PC-3 (cell line): ENCODE measurements at regions not wholly inside any gene's neighbourhood (a gene's known extent, or its start where the extent isn't known, plus 50 kb on each side); places are given as distances from the start of the nearest gene placed in this dataset.

Experiments used
- ATAC-seq: fragments of 200-7000 bp; cut with Tn5 transposase; 2 replicates; pipeline ENCODE4 v1.9.1; 2020; ENCODE audit warnings: mild to moderate bottlenecking, moderate library complexity
- BruUV-seq: library from RNA; stranded (reverse); fragments of 400-500 nt; replicated peaks from 2 replicates; lab custom pipeline; 2021; lab: Mats Ljungman, UMichigan
- CTCF ChIA-PET: fragments of 300-600 bp; sonication (Branson Sonifier 250); formaldehyde crosslinking; loops from one replicate; lab custom pipeline; 2022; ENCODE audit warnings: antibody characterized with exemption; lab: Charles Lee
- POLR2A ChIA-PET: fragments of 300-600 bp; sonication (Branson Sonifier 250); formaldehyde crosslinking; loops from one replicate; lab custom pipeline; 2022; ENCODE audit warnings: antibody characterized with exemption; ENCODE audit not compliant: unreplicated experiment; lab: Charles Lee
- DNase-seq: peaks from one replicate; pipeline ENCODE4 v3.0.0-alpha.2; 2015
- H2AFZ ChIP-seq: fragments of 300-600 bp; sonication (generic); 2 replicates; pipeline ENCODE4 v1.6.0; 2016; ENCODE audit warnings: antibody characterized with exemption, low read length
- H3F3A ChIP-seq: fragments of 300-600 bp; sonication (generic); one replicate; pipeline ENCODE4 v1.6.0; 2017; ENCODE audit warnings: antibody characterized with exemption, low read length, control low read depth, mild to moderate bottlenecking; ENCODE audit not compliant: unreplicated experiment
- H3K27ac ChIP-seq: fragments of 300-600 bp; sonication (generic); 2 replicates; pipeline ENCODE4 v1.5.1; 2016; ENCODE audit warnings: mild to moderate bottlenecking, low read length
- H3K27me3 ChIP-seq: fragments of 300-600 bp; sonication (generic); 2 replicates; pipeline ENCODE4 v1.6.1; 2016; ENCODE audit warnings: low read length, mixed read lengths
- H3K36me3 ChIP-seq: fragments of 300-600 bp; sonication (generic); 2 replicates; pipeline ENCODE4 v1.6.1; 2016; ENCODE audit warnings: low read depth, mixed run types, low read length, mixed read lengths
- H3K4me1 ChIP-seq: fragments of 300-600 bp; sonication (generic); 2 replicates; pipeline ENCODE4 v1.5.1; 2016; ENCODE audit warnings: low read length; ENCODE audit not compliant: insufficient read depth
- H3K4me2 ChIP-seq: fragments of 300-600 bp; sonication (generic); 2 replicates; pipeline ENCODE4 v1.6.0; 2016; ENCODE audit warnings: low read length
- H3K4me3 ChIP-seq: fragments of 300-600 bp; sonication (generic); 2 replicates; pipeline ENCODE4 v1.5.1; 2016; ENCODE audit warnings: mild to moderate bottlenecking, low read length, mixed read lengths
- H3K79me2 ChIP-seq: fragments of 300-600 bp; sonication (generic); 2 replicates; pipeline ENCODE4 v1.6.1; 2017; ENCODE audit warnings: low read length, mixed read lengths
- H3K9ac ChIP-seq: fragments of 300-600 bp; sonication (generic); 2 replicates; pipeline ENCODE4 v1.6.0; 2016; ENCODE audit warnings: mild to moderate bottlenecking, low read length
- H3K9me2 ChIP-seq: fragments of 300-600 bp; sonication (generic); replicated peaks from 2 replicates; pipeline ENCODE4 v1.6.1; 2016; ENCODE audit warnings: mixed run types, low read length, mixed read lengths
- H3K9me3 ChIP-seq: fragments of 300-600 bp; sonication (generic); 2 replicates; pipeline ENCODE4 v1.6.1; 2016; ENCODE audit warnings: low read length, mixed read lengths
- H4K20me1 ChIP-seq: fragments of 300-600 bp; sonication (generic); 2 replicates; pipeline ENCODE4 v1.6.1; 2016; ENCODE audit warnings: low read length, mixed read lengths
- EZH2 ChIP-seq: fragments of 300-600 bp; sonication (generic); IDR thresholded peaks from one replicate; pipeline ENCODE4 v1.6.1; 2017; ENCODE audit warnings: antibody characterized with exemption, mild to moderate bottlenecking, low read length; ENCODE audit not compliant: unreplicated experiment
- EZH2phosphoT487 ChIP-seq: fragments of 300-600 bp; sonication (generic); IDR thresholded peaks from 2 replicates; pipeline ENCODE4 v1.6.1; 2018; ENCODE audit warnings: mild to moderate bottlenecking, antibody characterized with exemption, low read length, borderline replicate concordance
- intact Hi-C: fragments of 100-400 bp; cut with micrococcal nuclease; formaldehyde crosslinking; loops from 2 replicates; pipeline ENCODE4 v1.9.0; 2023
- TF ChIP-seq, protein P1 (sequence below): fragments of 300-600 bp; sonication (generic); conservative IDR thresholded peaks from 2 replicates; pipeline ENCODE4 v1.5.1; 2017; ENCODE audit warnings: antibody characterized with exemption, low read depth, mild to moderate bottlenecking, low read length

DNA sequence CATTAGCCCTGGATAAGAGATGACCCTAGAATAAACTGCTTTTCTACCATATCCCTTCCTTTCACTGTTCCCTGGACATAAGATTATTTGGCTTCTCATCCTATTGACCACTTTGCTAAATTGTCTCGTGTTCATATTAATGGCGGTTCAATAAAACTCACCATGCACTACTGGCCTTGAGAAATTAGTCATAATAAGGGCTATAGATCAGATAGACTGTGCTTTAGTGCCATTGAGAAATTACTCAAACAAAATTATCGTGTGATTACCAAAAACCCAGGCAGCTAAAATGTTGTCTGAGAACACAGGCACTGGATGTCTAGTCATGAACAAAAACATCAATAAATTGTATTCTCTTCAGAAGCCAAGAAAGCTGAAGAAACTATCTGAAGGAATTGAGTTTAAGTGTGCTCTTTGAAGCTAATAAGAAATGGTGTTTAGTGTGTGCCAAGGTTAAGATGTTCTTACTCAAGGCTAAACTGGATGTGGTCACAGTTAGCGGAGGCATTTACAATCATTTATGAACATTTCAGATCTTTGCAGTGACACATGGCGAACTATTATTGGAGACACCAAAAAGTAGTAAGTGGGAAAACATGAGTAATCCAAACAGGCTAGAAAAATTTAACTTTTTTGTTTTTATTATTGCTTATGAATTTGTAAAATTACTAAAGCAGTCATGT is 460.4 kb upstream of the RORB start:
- ATAC-seq = no peak
- Histone ChIP-seq H3K9ac (no peak overlapping the region), H3K79me2 (no peaks in the 10 kb centered on the region), H3K27me3 (no peaks in the 10 kb centered on the region), H3K36me3 (no peaks in the 10 kb centered on the region), H3K4me1 (no peaks in the 10 kb centered on the region), H4K20me1 (no peaks in the 10 kb centered on the region), H3F3A (no peaks in the 10 kb centered on the region), H3K4me3 (no peak overlapping the region), H3K27ac (no peak overlapping the region), H3K4me2 (no peak overlapping the region), H2AFZ (no peak overlapping the region), H3K9me3 (no peaks in the 10 kb centered on the region), H3K9me2 (no peaks in the 10 kb centered on the region)
- BruUV-seq = no TSS peak
- CTCF ChIA-PET = no interaction called here
- TF ChIP-seq, protein P1, sequence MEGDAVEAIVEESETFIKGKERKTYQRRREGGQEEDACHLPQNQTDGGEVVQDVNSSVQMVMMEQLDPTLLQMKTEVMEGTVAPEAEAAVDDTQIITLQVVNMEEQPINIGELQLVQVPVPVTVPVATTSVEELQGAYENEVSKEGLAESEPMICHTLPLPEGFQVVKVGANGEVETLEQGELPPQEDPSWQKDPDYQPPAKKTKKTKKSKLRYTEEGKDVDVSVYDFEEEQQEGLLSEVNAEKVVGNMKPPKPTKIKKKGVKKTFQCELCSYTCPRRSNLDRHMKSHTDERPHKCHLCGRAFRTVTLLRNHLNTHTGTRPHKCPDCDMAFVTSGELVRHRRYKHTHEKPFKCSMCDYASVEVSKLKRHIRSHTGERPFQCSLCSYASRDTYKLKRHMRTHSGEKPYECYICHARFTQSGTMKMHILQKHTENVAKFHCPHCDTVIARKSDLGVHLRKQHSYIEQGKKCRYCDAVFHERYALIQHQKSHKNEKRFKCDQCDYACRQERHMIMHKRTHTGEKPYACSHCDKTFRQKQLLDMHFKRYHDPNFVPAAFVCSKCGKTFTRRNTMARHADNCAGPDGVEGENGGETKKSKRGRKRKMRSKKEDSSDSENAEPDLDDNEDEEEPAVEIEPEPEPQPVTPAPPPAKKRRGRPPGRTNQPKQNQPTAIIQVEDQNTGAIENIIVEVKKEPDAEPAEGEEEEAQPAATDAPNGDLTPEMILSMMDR = no peak
- TF ChIP-seq EZH2phosphoT487 (no peak), EZH2 (no peak)
- POLR2A ChIA-PET = no interaction called here
- intact Hi-C loops = no loop called here
- DNase-seq = no peak

GRCh38 chr9:74037274-74037673 is 459.9 kb upstream of the RORB start:
- Histone ChIP-seq H3F3A (no peaks in the 10 kb centered on the region), H2AFZ (no peak overlapping the region), H4K20me1 (no peaks in the 10 kb centered on the region), H3K4me3 (no peak overlapping the region), H3K9me2 (no peaks in the 10 kb centered on the region), H3K36me3 (no peaks in the 10 kb centered on the region), H3K4me1 (no peaks in the 10 kb centered on the region), H3K79me2 (no peaks in the 10 kb centered on the region), H3K9me3 (no peaks in the 10 kb centered on the region), H3K4me2 (no peak overlapping the region), H3K27me3 (no peaks in the 10 kb centered on the region), H3K9ac (no peak overlapping the region), H3K27ac (no peak overlapping the region)
- DNase-seq = no peak
- ChIA-PET POLR2A (no interaction called here), CTCF (no interaction called here)
- BruUV-seq = no TSS peak
- no peak for ATAC-seq
- TF ChIP-seq EZH2phosphoT487 = no peak
- no peak for TF ChIP-seq EZH2
- TF ChIP-seq, protein P1 = no peak
- intact Hi-C loops = no loop called here

DNA sequence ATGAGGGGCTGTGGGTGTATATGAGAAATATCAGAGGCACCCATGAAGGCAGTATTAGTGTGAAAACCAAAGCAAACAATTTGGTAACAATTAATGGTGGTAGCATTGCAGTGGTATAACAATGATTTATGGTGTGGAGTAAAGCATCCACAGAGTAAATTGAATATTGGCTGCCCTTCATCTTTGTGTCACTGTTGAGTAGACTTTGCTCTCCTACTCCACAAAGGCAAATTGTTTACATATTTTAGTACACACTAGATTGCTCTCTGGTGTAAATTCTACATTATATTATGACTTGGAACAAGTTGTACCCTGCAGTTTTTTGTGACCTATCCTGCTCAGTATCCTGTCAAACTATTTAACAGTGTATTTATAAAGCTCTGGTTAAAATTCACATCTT is 455.5 kb upstream of the RORB start:
- Histone ChIP-seq H3K27me3 (no peaks in the 10 kb centered on the region), H3K4me1 (no peaks in the 10 kb centered on the region), H3K9me2 (no peaks in the 10 kb centered on the region), H4K20me1 (no peaks in the 10 kb centered on the region), H3F3A (no peaks in the 10 kb centered on the region), H3K9me3 (no peaks in the 10 kb centered on the region), H3K36me3 (no peaks in the 10 kb centered on the region), H3K4me3 (no peak overlapping the region), H3K79me2 (no peaks in the 10 kb centered on the region), H3K9ac (no peak overlapping the region), H3K27ac (no peak overlapping the region), H3K4me2 (no peak overlapping the region), H2AFZ (no peak overlapping the region)
- ATAC-seq (no peak), DNase-seq (no peak)
- ChIA-PET POLR2A (no interaction called here), CTCF (no interaction called here)
- intact Hi-C loops = no loop called here
- BruUV-seq = no TSS peak
- TF ChIP-seq EZH2phosphoT487 (no peak), EZH2 (no peak)
- TF ChIP-seq, protein P1 = no peak
